A172 (cell line): ENCODE measurements at regions not wholly inside any gene's neighbourhood (a gene's known extent, or its start where the extent isn't known, plus 50 kb on each side); places are given as distances from the start of the nearest gene placed in this dataset.
"Not testable (repeated sequence)": the region's sequence is repeated elsewhere in the genome, so short reads cannot be mapped to it uniquely, and the experiment has no call there.

Source experiments
- DNase-seq: peaks from one replicate; pipeline ENCODE4 v3.0.0-alpha.2; 2015; ENCODE audit warnings: low spot score

DNA sequence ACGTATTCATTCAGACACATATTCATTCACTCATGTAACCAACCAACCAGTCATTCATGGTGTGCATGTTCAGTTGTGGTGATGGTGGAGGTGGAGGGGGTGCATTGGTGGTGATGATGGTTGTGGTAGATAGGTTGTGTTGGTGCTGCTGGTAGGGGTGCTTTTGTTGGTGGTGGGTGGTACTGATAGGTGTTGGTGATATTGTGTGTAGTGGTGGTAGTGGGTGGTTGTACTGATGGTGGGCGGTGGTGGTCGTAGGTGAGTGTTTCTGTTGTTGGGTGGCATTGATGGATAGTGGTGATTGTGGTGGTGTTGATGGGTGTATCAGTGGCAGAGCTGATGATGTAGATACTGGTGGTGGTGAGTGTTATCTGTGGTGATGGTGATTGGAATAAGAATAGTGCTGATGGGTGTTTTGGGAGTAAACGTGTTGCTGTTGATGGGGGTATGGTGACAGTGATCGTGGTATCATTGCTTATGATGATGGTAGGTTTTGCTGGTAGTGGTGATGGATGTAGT lies 59.8 kb upstream of the SHB start:
- no peak for DNase-seq

DNA sequence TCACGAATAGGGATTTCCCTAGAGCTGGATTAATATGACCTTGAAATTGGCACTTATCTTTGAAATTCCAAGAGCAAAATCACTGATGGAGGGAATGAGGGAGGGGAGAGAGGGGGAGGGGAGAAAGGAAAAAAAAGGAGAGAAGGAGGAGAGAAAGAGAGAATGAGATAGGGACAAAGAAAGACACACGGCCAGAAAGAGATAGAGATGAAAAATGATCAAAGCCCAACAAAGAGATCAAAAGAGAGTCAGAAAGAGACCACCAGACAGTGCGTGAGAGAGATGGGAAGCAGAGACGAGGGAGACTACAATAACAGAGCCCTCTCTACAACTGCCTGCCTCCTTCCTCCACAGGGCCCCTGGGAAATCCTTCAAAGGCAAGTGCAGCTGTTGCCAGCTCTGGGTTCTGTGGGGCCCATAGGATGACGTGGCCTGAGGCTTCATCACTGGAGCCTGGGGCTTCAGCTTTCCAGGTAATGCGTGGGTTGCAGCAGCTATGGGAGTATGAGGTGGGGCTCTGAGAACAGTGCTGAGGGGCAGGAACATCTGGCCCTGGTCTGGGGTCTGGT lies 58.3 kb upstream of the SHB start:
- no peak for DNase-seq

DNA sequence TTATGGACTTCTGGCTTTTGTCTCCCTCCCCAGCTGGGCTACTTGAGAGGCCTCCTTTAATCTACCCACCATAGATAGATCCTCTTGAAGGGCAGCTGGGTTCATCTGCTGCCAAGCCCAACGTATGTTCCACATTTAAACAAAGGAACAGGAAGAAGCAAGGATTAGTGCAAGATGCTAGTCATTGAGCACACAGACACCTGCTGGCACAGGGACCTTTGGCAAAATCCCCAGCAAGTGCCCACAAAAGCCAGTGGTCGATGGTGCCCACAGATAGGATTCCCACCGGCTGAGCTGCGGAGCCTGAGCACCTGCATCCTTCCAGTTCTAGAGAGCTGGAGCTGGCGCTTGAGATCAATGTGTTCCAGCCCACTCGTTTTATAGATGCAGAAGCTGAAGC lies 57.7 kb upstream of the SHB start:
- DNase-seq = peak; percentile 18

DNA sequence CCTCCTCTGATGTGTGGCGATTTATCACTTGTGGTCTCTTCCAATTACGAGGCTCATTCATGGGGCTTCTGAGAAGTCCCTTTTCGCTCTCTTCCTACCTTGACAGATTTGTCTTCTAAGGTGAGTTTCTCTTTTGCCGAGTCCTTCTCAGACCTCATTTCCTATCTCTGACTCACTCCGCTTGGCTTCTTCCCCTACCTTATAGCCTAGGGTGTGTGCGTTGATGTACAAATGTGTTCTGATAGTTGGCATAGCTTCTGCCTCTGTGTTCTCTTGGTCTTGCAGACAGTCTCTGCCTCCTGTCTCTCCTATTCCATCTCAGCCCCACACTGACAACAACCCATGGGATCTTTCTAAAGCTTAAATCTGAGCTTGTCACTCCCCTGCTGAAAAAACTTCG lies 56.9 kb upstream of the SHB start:
- DNase-seq = no peak

DNA sequence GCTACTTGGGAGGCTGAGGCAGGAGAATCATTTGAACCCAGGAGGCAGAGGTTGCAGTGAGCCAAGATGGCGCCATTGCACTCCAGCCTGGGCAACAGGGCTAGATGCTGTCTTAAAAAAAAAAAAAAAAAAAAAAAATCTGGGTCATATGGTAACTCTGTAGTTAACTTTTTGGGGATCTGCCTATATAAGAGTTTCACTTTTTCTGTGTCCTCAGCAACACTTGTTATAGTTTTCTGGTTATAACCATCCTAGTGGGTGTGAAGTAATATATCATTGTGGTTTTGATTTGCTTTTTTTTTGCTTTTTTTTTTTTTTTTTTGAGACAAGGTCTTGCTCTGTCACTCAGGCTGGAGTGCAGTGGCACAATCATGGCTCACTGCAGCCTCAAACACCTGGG lies 54.3 kb upstream of the SHB start:
- DNase-seq = not testable (repeated sequence)

DNA sequence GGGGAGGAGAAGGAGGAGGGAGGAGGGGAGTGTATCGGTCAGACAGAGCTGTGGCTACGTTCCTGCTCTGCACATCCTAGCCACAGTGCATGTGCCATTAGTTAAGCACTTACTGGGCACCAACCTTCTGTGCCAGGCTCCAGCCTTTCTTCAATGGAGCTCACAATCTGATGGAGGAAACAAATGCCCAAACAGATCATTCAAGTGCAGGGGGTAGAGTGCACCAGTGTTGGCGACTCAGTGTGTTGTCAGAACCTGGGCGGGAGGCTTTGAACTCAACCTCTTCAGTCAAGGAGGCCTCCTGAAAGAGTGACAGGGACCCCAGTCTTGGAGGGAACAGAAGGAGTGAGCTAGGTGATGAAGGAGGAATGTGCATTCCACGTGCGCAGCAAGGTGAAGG lies 51.9 kb upstream of the SHB start:
- no peak for DNase-seq

DNA sequence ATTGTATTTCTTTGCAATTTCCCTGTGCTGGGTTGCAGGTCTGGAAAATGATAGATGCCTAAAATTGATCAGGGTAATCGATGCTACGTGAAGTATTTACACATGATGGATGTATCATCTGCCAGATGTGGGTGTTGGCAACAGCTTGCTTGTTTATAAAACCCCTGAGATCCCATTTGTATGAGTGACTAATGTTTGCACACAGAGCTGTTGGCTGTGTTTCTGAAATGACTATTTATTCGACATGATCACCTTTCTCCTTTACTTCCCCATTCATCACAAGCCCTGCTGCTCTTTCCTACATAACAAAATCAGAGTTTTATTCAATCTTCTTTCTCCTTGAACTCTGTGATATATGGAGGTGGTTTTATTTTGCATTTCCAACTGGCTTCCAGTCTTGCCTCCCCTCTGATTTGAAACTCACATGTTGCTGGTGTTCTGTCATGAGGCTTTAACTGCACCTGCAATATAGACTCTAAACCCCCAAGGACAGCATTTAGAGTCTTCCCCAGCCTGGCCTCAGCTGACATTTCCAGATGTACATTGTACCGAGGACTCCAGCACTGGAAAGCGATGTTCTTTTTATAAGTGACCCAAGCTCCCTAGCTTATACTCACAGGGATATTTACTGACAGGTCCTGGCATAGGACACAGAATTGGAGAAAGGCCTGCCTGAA lies 50.7 kb upstream of the SHB start:
- no peak for DNase-seq

DNA sequence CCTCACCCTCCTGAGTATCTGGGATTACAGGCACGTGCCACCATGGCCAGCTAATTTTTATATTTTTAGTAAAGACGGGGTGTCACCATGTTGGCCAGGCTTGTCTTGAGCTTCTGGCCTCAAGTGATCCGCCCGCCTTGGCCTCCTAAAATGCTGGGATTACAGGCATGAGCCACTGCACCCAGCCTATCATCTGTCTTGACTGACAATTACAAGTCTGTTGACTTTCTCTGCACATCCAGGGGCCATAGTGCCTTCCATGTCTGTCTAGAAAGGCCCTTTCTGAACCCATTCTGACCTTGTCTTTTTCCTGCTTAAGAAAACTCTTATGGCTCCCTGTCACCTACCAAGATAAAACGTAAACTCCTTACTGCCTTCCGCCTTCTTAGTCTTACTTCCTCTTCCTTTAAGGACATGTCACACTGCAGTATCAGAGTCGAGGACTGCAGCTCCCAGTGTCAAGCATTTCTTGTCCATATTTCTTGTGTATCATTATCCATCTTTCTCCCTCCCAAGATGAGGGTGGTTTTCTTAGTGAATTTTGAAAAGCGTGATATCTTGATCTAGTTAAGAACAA lies 49.9 kb upstream of the SHB start:
- DNase-seq = no peak
